ENCODE measurements at regions not wholly inside any gene's neighbourhood (a gene's known extent, or its start where the extent isn't known, plus 50 kb on each side); places are given as distances from the start of the nearest gene placed in this dataset.
A peak's percentile ranks its signal among the peaks of the same experiment; 100 is the strongest.
"Not testable (repeated sequence)": the region's sequence is repeated elsewhere in the genome, so short reads cannot be mapped to it uniquely, and the experiment has no call there.

DNA sequence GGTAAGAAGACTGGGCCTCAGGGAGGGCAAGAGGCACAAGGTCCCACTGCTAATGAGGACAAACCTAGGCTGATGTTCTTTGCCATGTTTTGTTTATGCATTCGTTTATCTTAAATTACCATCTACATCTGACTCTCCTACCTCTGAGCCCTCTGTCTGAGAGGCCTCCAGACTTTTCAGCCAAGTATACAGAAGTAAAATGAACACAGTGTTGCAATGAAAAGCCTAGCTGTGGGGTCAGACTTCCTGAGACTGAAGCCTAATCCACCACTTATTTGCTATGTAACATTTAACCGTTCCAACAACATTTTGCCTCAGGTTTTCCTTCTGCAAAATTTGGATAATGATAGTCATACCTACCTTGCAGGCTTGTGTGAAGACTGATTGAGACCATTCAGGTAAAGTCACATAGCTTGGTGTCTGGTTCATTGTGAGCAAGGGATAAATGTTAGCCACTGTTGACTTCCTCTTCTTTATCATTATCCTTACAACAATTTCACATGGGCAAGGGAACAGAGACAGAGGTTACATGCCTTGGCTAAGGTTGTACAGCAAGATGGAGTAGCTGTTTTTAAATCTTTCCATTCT, 374.9 kb upstream of the CLINT1 start:
- TF ChIP-seq JUND (IDR thresholded peaks at IDR 0.05; ENCODE audit: low read depth), result no peak
- DNase-seq (ENCODE audit: low read depth in 1 of 2, low spot score in 1 of 2), result no peak
- in situ Hi-C loops (cut with HindIII; ENCODE audit: low pct_unique_long_range_greater_than_20kb, low sequenced_read_pairs), result no loop called here

DNA sequence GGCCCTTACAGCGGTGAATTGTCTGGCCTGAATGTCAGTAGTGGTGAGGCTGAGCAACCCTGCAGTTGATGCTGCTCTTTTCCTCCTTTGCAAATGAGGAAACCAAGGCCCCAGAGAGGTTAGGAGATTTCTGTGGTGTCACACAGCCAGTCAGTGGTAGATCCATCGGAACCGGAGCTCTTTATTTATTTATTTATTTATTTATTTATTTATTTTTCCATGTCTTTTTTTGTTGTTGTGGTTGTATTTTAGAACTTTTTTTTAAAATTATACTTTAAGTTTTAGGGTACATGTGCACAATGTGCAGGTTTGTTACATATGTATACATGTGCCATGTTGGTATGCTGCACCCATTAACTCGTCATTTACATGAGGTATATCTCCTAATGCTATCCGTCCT, 368.4 kb upstream of the CLINT1 start:
- DNase-seq (ENCODE audit: low read depth in 1 of 2, low spot score in 1 of 2); in situ Hi-C loops (cut with HindIII; ENCODE audit: low pct_unique_long_range_greater_than_20kb, low sequenced_read_pairs): not testable (repeated sequence)

DNA sequence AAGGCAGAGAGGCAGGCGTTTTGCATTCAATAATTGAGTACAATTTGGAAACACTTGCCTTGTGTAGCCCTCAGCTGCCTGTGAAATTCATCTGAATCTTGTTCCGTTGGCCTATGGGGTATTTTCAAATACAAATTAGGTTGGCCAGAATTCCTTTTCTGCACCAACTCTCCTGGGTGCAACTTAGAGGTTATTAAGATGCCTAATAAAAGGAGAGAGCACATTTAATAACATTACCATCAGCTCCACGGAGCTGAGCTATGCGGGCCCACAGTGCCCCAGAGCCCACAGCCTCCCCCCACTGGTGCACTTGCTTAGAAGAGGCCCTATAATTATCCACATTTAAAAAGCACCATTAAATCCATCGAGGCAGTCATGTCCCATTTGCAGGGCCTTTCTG, 367.6 kb upstream of the CLINT1 start:
- in situ Hi-C loops (cut with HindIII; ENCODE audit: low pct_unique_long_range_greater_than_20kb, low sequenced_read_pairs), result no loop called here
- no peak for TF ChIP-seq JUND (IDR thresholded peaks at IDR 0.05; ENCODE audit: low read depth)
- no peak for DNase-seq (ENCODE audit: low read depth in 1 of 2, low spot score in 1 of 2)

DNA sequence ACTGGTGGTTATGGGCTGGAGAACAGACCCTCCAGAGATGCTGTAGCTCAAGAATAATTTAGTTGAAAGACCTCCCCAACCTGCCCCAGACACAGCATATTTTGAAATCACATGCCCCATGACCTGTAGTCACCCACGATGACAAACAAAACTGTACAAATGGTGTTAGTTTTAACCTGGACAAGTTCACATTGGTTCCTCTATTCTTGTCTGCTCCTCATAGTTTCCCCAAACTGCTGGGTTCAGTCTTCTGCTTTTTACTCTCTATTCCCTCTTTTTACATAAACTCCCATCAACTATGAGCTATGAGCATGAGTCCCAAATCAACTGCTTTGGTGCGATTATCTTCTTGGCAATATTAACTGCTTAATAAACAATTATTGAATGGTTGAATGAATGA, 365.3 kb upstream of the CLINT1 start:
- no peak for TF ChIP-seq JUND (IDR thresholded peaks at IDR 0.05; ENCODE audit: low read depth)
- in situ Hi-C loops (cut with HindIII; ENCODE audit: low pct_unique_long_range_greater_than_20kb, low sequenced_read_pairs), result no loop called here
- DNase-seq (ENCODE audit: low read depth in 1 of 2, low spot score in 1 of 2), result no peak

DNA sequence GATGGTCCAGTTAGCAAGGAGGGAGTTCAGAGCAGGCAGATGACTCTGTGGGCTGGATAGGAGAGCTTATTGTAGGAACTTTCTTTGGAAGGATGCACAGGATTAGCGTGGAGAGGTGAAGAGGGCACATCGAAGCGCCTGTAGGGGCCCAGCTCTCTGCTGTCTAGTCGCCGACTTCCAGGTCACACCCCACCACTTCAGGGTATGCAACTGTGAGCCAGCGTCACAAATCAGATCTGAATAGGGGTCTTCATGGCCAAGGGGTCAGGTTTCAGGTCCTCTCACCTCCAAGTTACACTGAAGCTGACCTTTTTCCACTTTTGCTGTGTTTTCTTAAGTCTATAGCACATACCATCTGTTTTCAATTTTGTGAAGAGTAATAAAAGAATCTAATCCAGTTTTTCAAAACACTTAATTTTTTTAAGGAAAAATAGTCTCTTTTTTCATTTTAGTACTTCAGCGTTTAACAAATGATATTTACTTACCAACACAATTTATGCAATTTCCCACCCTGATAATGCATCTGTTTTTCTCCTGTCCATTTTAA, 364.2 kb upstream of the CLINT1 start:
- no peak for DNase-seq (ENCODE audit: low read depth in 1 of 2, low spot score in 1 of 2)
- TF ChIP-seq JUND (IDR thresholded peaks at IDR 0.05; ENCODE audit: low read depth), result no peak
- in situ Hi-C loops (cut with HindIII; ENCODE audit: low pct_unique_long_range_greater_than_20kb, low sequenced_read_pairs), result no loop called here

DNA sequence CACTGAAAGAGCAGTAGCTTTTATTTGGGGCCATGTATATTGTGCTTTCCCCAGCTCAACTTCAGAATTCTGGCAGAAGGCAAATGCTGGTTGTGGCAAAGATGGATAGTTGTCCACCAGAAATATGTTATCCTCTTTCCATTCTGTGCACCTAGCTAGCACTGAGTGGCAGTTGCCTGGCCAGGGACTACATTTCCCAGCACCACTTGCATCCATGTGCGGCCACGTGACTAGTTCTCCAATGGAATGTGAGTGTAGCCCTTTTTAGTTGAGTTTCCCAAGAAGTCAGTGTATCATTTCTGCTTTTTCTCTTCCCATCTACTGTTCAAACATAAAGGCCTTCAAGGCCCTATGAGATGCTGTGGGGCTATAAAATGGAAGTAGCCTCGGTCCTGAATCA, 354.0 kb upstream of the CLINT1 start:
- in situ Hi-C loops (cut with HindIII; ENCODE audit: low pct_unique_long_range_greater_than_20kb, low sequenced_read_pairs), result no loop called here
- peak; percentile 33 to 44 for DNase-seq (ENCODE audit: low read depth in 1 of 2, low spot score in 1 of 2)
- no peak for TF ChIP-seq JUND (IDR thresholded peaks at IDR 0.05; ENCODE audit: low read depth)

DNA sequence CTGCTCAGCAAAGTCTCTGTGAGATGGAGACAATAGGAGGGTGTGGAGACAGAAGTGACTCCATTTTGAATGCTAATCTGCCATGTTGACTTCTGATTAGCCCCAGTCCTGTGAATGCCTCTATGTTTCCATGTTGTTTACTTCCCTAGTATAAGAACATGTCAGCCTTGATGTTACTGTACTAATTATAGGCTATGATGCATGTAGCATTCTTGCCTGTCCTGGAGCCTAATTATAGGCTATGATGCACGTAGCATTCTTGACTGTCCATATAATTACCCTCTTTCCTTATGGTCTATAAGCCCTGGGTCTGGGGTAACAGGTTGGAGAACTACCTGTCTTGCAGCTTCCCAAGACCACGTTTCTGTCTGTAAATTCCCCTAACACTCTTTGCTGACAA, 353.3 kb upstream of the CLINT1 start:
- in situ Hi-C loops (cut with HindIII; ENCODE audit: low pct_unique_long_range_greater_than_20kb, low sequenced_read_pairs), result no loop called here
- no peak for DNase-seq (ENCODE audit: low read depth in 1 of 2, low spot score in 1 of 2)
- no peak for TF ChIP-seq JUND (IDR thresholded peaks at IDR 0.05; ENCODE audit: low read depth)

- no peak for DNase-seq (ENCODE audit: low read depth in 1 of 2, low spot score in 1 of 2)
- TF ChIP-seq JUND (IDR thresholded peaks at IDR 0.05; ENCODE audit: low read depth), result no peak
- in situ Hi-C loops (cut with HindIII; ENCODE audit: low pct_unique_long_range_greater_than_20kb, low sequenced_read_pairs), result no loop called here
Observed at GRCh38 chr5:158209219-158209908, 350.4 kb upstream of the CLINT1 start.

GRCh38 chr5:158207733-158208132, 348.8 kb upstream of the CLINT1 start:
- TF ChIP-seq JUND (IDR thresholded peaks at IDR 0.05; ENCODE audit: low read depth), result no peak
- in situ Hi-C loops (cut with HindIII; ENCODE audit: low pct_unique_long_range_greater_than_20kb, low sequenced_read_pairs), result no loop called here
- no peak for DNase-seq (ENCODE audit: low read depth in 1 of 2, low spot score in 1 of 2)

DNA sequence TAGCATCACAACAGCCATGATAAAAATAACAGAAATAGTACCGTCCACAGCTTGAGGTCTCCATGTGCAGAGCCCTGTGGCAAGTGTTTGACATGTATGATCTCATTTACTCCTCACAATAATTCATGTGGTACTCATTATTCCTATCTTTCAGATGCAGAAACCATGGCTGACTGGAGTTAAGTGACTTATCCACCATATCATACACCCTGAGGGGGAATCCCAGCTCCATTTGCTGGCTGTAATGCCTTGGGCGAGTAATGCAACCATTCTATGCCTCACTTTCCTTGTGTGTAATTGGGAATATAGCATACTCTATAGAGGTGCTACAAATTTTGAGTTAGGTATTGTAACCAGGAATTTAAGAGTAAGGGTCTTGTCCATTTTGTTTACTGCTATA, 347.0 kb upstream of the CLINT1 start:
- TF ChIP-seq JUND (IDR thresholded peaks at IDR 0.05; ENCODE audit: low read depth), result no peak
- in situ Hi-C loops (cut with HindIII; ENCODE audit: low pct_unique_long_range_greater_than_20kb, low sequenced_read_pairs), result no loop called here

GRCh38 chr5:158203261-158203660, 344.3 kb upstream of the CLINT1 start:
- DNase-seq (ENCODE audit: low read depth in 1 of 2, low spot score in 1 of 2), result no peak
- TF ChIP-seq JUND (IDR thresholded peaks at IDR 0.05; ENCODE audit: low read depth), result no peak
- in situ Hi-C loops (cut with HindIII; ENCODE audit: low pct_unique_long_range_greater_than_20kb, low sequenced_read_pairs), result no loop called here

More for the DNA sequence above, 347.0 kb upstream of the CLINT1 start:
- DNase-seq (ENCODE audit: low read depth in 1 of 2, low spot score in 1 of 2), result no peak

GRCh38 chr5:158202801-158203200, 343.9 kb upstream of the CLINT1 start:
- in situ Hi-C loops (cut with HindIII; ENCODE audit: low pct_unique_long_range_greater_than_20kb, low sequenced_read_pairs), result no loop called here
- TF ChIP-seq JUND (IDR thresholded peaks at IDR 0.05; ENCODE audit: low read depth), result no peak

DNA sequence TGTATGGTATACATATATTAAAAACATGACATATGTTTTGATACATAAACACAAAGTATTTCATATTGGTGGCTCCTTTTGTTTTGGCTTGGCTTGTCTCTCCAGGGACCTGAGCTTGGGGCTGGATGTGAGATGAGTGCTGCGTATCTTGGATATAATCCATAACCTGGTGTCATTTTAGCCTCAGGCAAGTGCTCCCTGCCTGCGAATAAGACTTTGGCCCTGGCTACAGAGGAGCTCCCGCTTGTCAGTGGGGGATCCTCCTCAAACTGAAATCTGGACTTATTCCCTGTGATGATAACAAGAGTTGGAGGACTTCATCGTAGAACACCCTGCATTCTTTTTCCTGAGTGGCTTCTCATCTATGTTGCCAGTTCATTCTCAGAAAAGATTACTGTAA, 341.7 kb upstream of the CLINT1 start:
- no peak for TF ChIP-seq JUND (IDR thresholded peaks at IDR 0.05; ENCODE audit: low read depth)
- in situ Hi-C loops (cut with HindIII; ENCODE audit: low pct_unique_long_range_greater_than_20kb, low sequenced_read_pairs), result no loop called here
- no peak for DNase-seq (ENCODE audit: low read depth in 1 of 2, low spot score in 1 of 2)

More at GRCh38 chr5:158202801-158203200, 343.9 kb upstream of the CLINT1 start:
- DNase-seq (ENCODE audit: low read depth in 1 of 2, low spot score in 1 of 2), result no peak

All from T47D (cell line).